NB4 (cell line): ENCODE measurements at regions not wholly inside any gene's neighbourhood (a gene's known extent, or its start where the extent isn't known, plus 50 kb on each side); places are given as distances from the start of the nearest gene placed in this dataset.
A peak's percentile ranks its signal among the peaks of the same experiment; 100 is the strongest.

Experiments
- DNase-seq: peaks from one replicate; pipeline ENCODE4 v3.0.0; 2010; ENCODE audit warnings: low read depth
- H3K4me3 ChIP-seq: one replicate; pipeline ENCODE4 v1.5.1; 2011; ENCODE audit warnings: mild to moderate bottlenecking, low read depth, low read length, moderate library complexity
- MYC ChIP-seq: IDR thresholded peaks from 2 replicates; pipeline ENCODE4 v1.6.1; 2011; ENCODE audit warnings: low read depth, low read length
- POLR2A ChIP-seq: IDR thresholded peaks from 2 replicates; pipeline ENCODE4 v1.6.1; 2011; ENCODE audit warnings: mild to moderate bottlenecking; ENCODE audit not compliant: insufficient read length; ENCODE audit errors: extremely low read depth
- TF ChIP-seq, protein P1 (sequence below): IDR thresholded peaks from one replicate; pipeline ENCODE4 v1.5.1; 2012; ENCODE audit warnings: low read depth, low read length
- TF ChIP-seq, protein P2 (sequence below): IDR thresholded peaks from 2 replicates; pipeline ENCODE4 v1.6.1; 2011; ENCODE audit warnings: low read depth, low read length

- TF ChIP-seq, protein P1, sequence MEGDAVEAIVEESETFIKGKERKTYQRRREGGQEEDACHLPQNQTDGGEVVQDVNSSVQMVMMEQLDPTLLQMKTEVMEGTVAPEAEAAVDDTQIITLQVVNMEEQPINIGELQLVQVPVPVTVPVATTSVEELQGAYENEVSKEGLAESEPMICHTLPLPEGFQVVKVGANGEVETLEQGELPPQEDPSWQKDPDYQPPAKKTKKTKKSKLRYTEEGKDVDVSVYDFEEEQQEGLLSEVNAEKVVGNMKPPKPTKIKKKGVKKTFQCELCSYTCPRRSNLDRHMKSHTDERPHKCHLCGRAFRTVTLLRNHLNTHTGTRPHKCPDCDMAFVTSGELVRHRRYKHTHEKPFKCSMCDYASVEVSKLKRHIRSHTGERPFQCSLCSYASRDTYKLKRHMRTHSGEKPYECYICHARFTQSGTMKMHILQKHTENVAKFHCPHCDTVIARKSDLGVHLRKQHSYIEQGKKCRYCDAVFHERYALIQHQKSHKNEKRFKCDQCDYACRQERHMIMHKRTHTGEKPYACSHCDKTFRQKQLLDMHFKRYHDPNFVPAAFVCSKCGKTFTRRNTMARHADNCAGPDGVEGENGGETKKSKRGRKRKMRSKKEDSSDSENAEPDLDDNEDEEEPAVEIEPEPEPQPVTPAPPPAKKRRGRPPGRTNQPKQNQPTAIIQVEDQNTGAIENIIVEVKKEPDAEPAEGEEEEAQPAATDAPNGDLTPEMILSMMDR: no peak
- TF ChIP-seq, protein P2, sequence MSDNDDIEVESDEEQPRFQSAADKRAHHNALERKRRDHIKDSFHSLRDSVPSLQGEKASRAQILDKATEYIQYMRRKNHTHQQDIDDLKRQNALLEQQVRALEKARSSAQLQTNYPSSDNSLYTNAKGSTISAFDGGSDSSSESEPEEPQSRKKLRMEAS: no peak
- TF ChIP-seq MYC (no peak), POLR2A (no peak)
- H3K4me3 ChIP-seq: no peak overlapping the region
- no peak for DNase-seq
Measured at GRCh38 chr6:67591910-67592309, 1043.2 kb upstream of the ADGRB3 start.

GRCh38 chr6:67567842-67568241, 1067.2 kb upstream of the ADGRB3 start:
- TF ChIP-seq POLR2A: no peak
- TF ChIP-seq, protein P1: no peak
- TF ChIP-seq, protein P2: no peak
- no peak for TF ChIP-seq MYC
- H3K4me3 ChIP-seq: no peak overlapping the region
- no peak for DNase-seq

- no peak for DNase-seq
- TF ChIP-seq MYC (no peak), POLR2A (no peak)
- TF ChIP-seq, protein P1: no peak
- TF ChIP-seq, protein P2: no peak
- H3K4me3 ChIP-seq: no peak overlapping the region
Measured at GRCh38 chr6:67563671-67564070, 1071.4 kb upstream of the ADGRB3 start.

DNA sequence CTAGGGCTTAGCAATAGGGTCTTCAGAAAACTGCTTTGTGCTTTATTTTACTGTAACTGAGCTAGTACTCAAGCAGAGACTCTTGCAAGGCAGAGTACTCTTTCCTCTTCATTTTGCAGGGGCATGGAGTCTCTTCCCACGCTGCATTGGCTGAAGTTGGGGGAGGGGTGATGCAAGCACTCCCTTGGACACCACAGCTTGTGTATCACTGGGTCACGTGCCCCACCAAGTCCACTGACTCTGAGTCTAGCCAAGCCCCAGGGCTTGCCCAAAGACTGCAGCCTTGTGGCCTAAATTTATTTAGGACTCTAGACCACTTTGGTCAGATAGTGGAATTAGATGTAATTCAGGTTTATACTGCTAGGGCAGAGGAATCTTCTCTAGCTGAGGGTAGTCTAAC, 1075.0 kb upstream of the ADGRB3 start:
- H3K4me3 ChIP-seq: no peak overlapping the region
- DNase-seq: no peak
- TF ChIP-seq, protein P2: no peak
- TF ChIP-seq, protein P1: no peak
- TF ChIP-seq POLR2A (no peak), MYC (no peak)

DNA sequence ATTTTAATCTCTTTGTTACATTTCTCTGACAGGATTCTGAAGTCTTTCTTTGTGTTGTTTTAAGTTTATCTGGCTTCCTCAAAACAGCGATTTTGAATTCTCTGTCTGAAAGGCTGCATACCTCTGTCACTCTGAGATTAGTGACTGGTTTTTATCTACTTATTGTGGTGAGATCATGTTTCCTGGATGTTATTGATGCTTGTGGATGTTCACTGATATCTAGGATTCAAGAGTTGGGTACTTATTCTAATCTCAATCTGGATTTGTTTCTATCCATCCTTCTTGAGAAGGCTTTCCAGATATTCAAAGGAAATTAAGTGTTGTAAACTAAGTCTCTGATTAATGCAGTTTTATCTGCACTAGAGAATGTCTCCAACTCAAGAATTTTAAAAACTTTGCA, 1076.1 kb upstream of the ADGRB3 start:
- no peak for DNase-seq
- TF ChIP-seq, protein P2: no peak
- TF ChIP-seq, protein P1: no peak
- no peak for TF ChIP-seq MYC
- TF ChIP-seq POLR2A: no peak

DNA sequence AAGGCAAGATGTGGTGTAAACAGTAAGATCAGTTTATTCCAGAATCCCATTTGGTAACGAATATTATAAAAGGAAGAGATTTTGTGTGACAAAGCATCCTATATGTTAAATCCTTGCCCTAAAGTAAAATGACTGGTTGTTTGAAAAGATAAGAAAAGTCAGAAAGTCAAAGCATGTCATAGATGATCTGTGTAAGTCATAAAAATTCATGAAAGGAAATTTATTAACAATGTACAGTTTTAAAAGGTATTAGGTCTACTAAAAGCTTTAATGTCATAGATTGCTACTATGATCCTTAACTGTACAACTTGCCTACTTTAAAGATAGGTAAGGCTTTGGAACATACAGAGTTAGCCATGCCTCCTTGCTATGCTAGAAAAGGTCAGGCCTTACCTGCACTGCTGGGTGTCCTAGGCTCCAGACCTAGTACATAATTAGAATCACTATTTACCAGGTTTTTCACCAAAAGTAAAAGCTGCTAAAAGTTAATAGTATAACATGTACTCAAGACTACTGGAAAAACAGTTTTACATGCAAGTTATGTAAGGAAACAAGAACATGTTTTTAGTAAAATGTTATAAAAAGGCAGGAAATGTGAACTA, 1090.1 kb upstream of the ADGRB3 start:
- DNase-seq: peak; percentile 15
- no peak overlapping the region for H3K4me3 ChIP-seq
- TF ChIP-seq MYC (no peak), POLR2A (no peak)
- TF ChIP-seq, protein P1: no peak
- TF ChIP-seq, protein P2: no peak

More for the DNA sequence above, 1076.1 kb upstream of the ADGRB3 start:
- no peak overlapping the region for H3K4me3 ChIP-seq
